ENCODE measurements at regions not wholly inside any gene's neighbourhood (a gene's known extent, or its start where the extent isn't known, plus 50 kb on each side); places are given as distances from the start of the nearest gene placed in this dataset.

GRCh38 chr4:22911285-22911684 lies 218.5 kb downstream of the GBA3 start:
- TF ChIP-seq, protein P1, sequence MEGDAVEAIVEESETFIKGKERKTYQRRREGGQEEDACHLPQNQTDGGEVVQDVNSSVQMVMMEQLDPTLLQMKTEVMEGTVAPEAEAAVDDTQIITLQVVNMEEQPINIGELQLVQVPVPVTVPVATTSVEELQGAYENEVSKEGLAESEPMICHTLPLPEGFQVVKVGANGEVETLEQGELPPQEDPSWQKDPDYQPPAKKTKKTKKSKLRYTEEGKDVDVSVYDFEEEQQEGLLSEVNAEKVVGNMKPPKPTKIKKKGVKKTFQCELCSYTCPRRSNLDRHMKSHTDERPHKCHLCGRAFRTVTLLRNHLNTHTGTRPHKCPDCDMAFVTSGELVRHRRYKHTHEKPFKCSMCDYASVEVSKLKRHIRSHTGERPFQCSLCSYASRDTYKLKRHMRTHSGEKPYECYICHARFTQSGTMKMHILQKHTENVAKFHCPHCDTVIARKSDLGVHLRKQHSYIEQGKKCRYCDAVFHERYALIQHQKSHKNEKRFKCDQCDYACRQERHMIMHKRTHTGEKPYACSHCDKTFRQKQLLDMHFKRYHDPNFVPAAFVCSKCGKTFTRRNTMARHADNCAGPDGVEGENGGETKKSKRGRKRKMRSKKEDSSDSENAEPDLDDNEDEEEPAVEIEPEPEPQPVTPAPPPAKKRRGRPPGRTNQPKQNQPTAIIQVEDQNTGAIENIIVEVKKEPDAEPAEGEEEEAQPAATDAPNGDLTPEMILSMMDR (IDR thresholded peaks at IDR 0.05; ENCODE audit: insufficient read depth, low read length, poor library complexity, severe bottlenecking), result no peak
- TF ChIP-seq EZH2phosphoT487 (conservative IDR thresholded peaks at IDR 0.05; ENCODE audit: low read length), result no peak

Data from SU-DHL-6 (cell line).